SKM-1 (cell line): ENCODE measurements at regions not wholly inside any gene's neighbourhood (a gene's known extent, or its start where the extent isn't known, plus 50 kb on each side); places are given as distances from the start of the nearest gene placed in this dataset.

Experiments
- DNase-seq: peaks from one replicate; lab custom pipeline; 2025; ENCODE audit not compliant: unreplicated experiment; lab: John Stamatoyannopoulos, UW

GRCh38 chr20:57048027-57048869 lies 218.2 kb downstream of the BMP7 start:
- DNase-seq: peak; percentile 23

- DNase-seq: no peak
These were observed 217.1 kb downstream of the BMP7 start for GRCh38 chr20:57049296-57049695.

- no peak for DNase-seq
These were observed 215.3 kb downstream of the BMP7 start for GRCh38 chr20:57051096-57051495.

- no peak for DNase-seq
These were observed 213.4 kb downstream of the BMP7 start for GRCh38 chr20:57053067-57053466.

- no peak for DNase-seq
These were observed 212.5 kb downstream of the BMP7 start for GRCh38 chr20:57053793-57054552.

- DNase-seq: no peak
These were observed 211.1 kb downstream of the BMP7 start for GRCh38 chr20:57055345-57055744.

- DNase-seq: no peak
These were observed 209.8 kb downstream of the BMP7 start for GRCh38 chr20:57056651-57057050.

GRCh38 chr20:57059055-57059596 lies 207.3 kb downstream of the BMP7 start:
- DNase-seq: no peak

- no peak for DNase-seq
These were observed 205.9 kb downstream of the BMP7 start for GRCh38 chr20:57060407-57061050.

- DNase-seq: no peak
These were observed 205.2 kb downstream of the BMP7 start for GRCh38 chr20:57061051-57061900.

GRCh38 chr20:57062241-57062640 lies 204.2 kb downstream of the BMP7 start:
- DNase-seq: no peak

GRCh38 chr20:57062696-57063270 lies 203.7 kb downstream of the BMP7 start:
- no peak for DNase-seq

- no peak for DNase-seq
These were observed 201.6 kb downstream of the BMP7 start for GRCh38 chr20:57064836-57065235.

- no peak for DNase-seq
These were observed 200.8 kb downstream of the BMP7 start for GRCh38 chr20:57065646-57066045.

GRCh38 chr20:57066126-57066900 lies 200.1 kb downstream of the BMP7 start:
- no peak for DNase-seq

GRCh38 chr20:57069442-57069841 lies 197.0 kb downstream of the BMP7 start:
- no peak for DNase-seq

- DNase-seq: no peak
These were observed 196.1 kb downstream of the BMP7 start for GRCh38 chr20:57070296-57070695.

- no peak for DNase-seq
These were observed 195.1 kb downstream of the BMP7 start for GRCh38 chr20:57071283-57071731.

- DNase-seq: no peak
These were observed 194.4 kb downstream of the BMP7 start for GRCh38 chr20:57071954-57072583.
